SHP77 treated with DMSO at 0.1 percent for 48 hours (cell line): ENCODE measurements at regions not wholly inside any gene's neighbourhood (a gene's known extent, or its start where the extent isn't known, plus 50 kb on each side); places are given as distances from the start of the nearest gene placed in this dataset.

Experiments used
- DNase-seq: peaks from one replicate; lab custom pipeline; 2025; lab: John Stamatoyannopoulos, UW

GRCh38 chr1:188050250-188050649, 1221.5 kb downstream of the PLA2G4A start:
- DNase-seq: no peak

GRCh38 chr1:188056011-188056410, 1227.3 kb downstream of the PLA2G4A start:
- DNase-seq: no peak

- no peak for DNase-seq
Observed at GRCh38 chr1:188058801-188059200, 1230.1 kb downstream of the PLA2G4A start.

GRCh38 chr1:188061881-188062280, 1233.1 kb downstream of the PLA2G4A start:
- DNase-seq: no peak

GRCh38 chr1:188062456-188062855, 1233.7 kb downstream of the PLA2G4A start:
- no peak for DNase-seq

- no peak for DNase-seq
Observed at GRCh38 chr1:188065917-188066316, 1237.2 kb downstream of the PLA2G4A start.

- no peak for DNase-seq
Observed at GRCh38 chr1:188070848-188071247, 1242.1 kb downstream of the PLA2G4A start.

- no peak for DNase-seq
Observed at GRCh38 chr1:188089015-188089414, 1260.3 kb downstream of the PLA2G4A start.

GRCh38 chr1:188089461-188089860, 1260.7 kb downstream of the PLA2G4A start:
- DNase-seq: no peak

- no peak for DNase-seq
Observed at GRCh38 chr1:188096521-188096920, 1267.8 kb downstream of the PLA2G4A start.

GRCh38 chr1:188117436-188117835, 1288.7 kb downstream of the PLA2G4A start:
- DNase-seq: no peak

- no peak for DNase-seq
Observed at GRCh38 chr1:188122646-188123045, 1293.9 kb downstream of the PLA2G4A start.

- DNase-seq: no peak
Observed at GRCh38 chr1:188127507-188127906, 1298.8 kb downstream of the PLA2G4A start.

GRCh38 chr1:188128761-188129160, 1300.0 kb downstream of the PLA2G4A start:
- DNase-seq: no peak

- no peak for DNase-seq
Observed at GRCh38 chr1:188129856-188130838, 1301.4 kb downstream of the PLA2G4A start.

- DNase-seq: no peak
Observed at GRCh38 chr1:188137221-188137620, 1308.5 kb downstream of the PLA2G4A start.

GRCh38 chr1:188140958-188141357, 1312.2 kb downstream of the PLA2G4A start:
- DNase-seq: no peak

- no peak for DNase-seq
Observed at GRCh38 chr1:188154196-188154595, 1325.4 kb downstream of the PLA2G4A start.

- no peak for DNase-seq
Observed at GRCh38 chr1:188154761-188155160, 1326.0 kb downstream of the PLA2G4A start.

GRCh38 chr1:188155261-188155660, 1326.5 kb downstream of the PLA2G4A start:
- no peak for DNase-seq

- no peak for DNase-seq
Observed at GRCh38 chr1:188164459-188164858, 1335.7 kb downstream of the PLA2G4A start.

GRCh38 chr1:188166654-188167053, 1337.9 kb downstream of the PLA2G4A start:
- DNase-seq: no peak

- DNase-seq: no peak
Observed at GRCh38 chr1:188169971-188170370, 1341.2 kb downstream of the PLA2G4A start.

GRCh38 chr1:188170411-188170810, 1341.7 kb downstream of the PLA2G4A start:
- DNase-seq: no peak
